HEK293 (cell line): ENCODE measurements at regions not wholly inside any gene's neighbourhood (a gene's known extent, or its start where the extent isn't known, plus 50 kb on each side); places are given as distances from the start of the nearest gene placed in this dataset.

ENCODE experiments used
- BCL11B ChIP-seq: fragments of 450-650 bp; formaldehyde crosslinking; IDR thresholded peaks from 2 replicates; pipeline ENCODE4 v1.5.1; 2016; ENCODE audit warnings: low read depth, missing biosample characterization, missing genetic modification characterization
- GFI1B ChIP-seq: fragments of 450-650 bp; formaldehyde crosslinking; IDR thresholded peaks from 2 replicates; pipeline ENCODE4 v1.5.1; 2016; ENCODE audit warnings: missing biosample characterization, missing genetic modification characterization
- GLI2 ChIP-seq: fragments of 450-650 bp; formaldehyde crosslinking; IDR thresholded peaks from 2 replicates; pipeline ENCODE4; 2017; ENCODE audit warnings: missing biosample characterization, missing genetic modification characterization, low read depth, borderline replicate concordance
- GLIS1 ChIP-seq: fragments of 450-650 bp; formaldehyde crosslinking; IDR thresholded peaks from 2 replicates; pipeline ENCODE4 v1.5.1; 2016; ENCODE audit warnings: missing biosample characterization, missing genetic modification characterization
- IKZF3 ChIP-seq: fragments of 450-650 bp; IDR thresholded peaks from 2 replicates; pipeline ENCODE4 v1.5.0; 2018; ENCODE audit warnings: missing biosample characterization, mild to moderate bottlenecking, missing genetic modification characterization, moderate library complexity
- OSR2 ChIP-seq: fragments of 450-650 bp; formaldehyde crosslinking; IDR thresholded peaks from 2 replicates; pipeline ENCODE4 v1.5.1; 2016; ENCODE audit warnings: missing biosample characterization, missing genetic modification characterization
- RBAK ChIP-seq: fragments of 450-650 bp; formaldehyde crosslinking; IDR thresholded peaks from 2 replicates; pipeline ENCODE4 v1.5.1; 2016; ENCODE audit warnings: missing biosample characterization, missing genetic modification characterization
- WT1 ChIP-seq: fragments of 450-650 bp; formaldehyde crosslinking; IDR thresholded peaks from 2 replicates; pipeline ENCODE4 v1.5.1; 2016; ENCODE audit warnings: missing biosample characterization, missing genetic modification characterization
- YY1 ChIP-seq: fragments of 450-650 bp; formaldehyde crosslinking; IDR thresholded peaks from 2 replicates; pipeline ENCODE4 v1.5.1; 2018; ENCODE audit warnings: missing biosample characterization, missing genetic modification characterization
- ZBTB17 ChIP-seq: fragments of 450-650 bp; formaldehyde crosslinking; IDR thresholded peaks from 2 replicates; pipeline ENCODE4 v1.5.1; 2016; ENCODE audit warnings: missing biosample characterization, missing genetic modification characterization
- ZBTB8A ChIP-seq: fragments of 450-650 bp; formaldehyde crosslinking; IDR thresholded peaks from 2 replicates; pipeline ENCODE4 v1.5.1; 2016; ENCODE audit warnings: missing biosample characterization, missing genetic modification characterization
- ZEB2 ChIP-seq: fragments of 450-650 bp; formaldehyde crosslinking; IDR thresholded peaks from 2 replicates; pipeline ENCODE4 v1.5.1; 2016; ENCODE audit warnings: missing biosample characterization, missing genetic modification characterization
- ZNF138 ChIP-seq: fragments of 450-650 bp; formaldehyde crosslinking; IDR thresholded peaks from 2 replicates; pipeline ENCODE4 v1.5.1; 2016; ENCODE audit warnings: missing biosample characterization, missing genetic modification characterization, borderline replicate concordance
- ZNF16 ChIP-seq: fragments of 450-650 bp; formaldehyde crosslinking; IDR thresholded peaks from 2 replicates; pipeline ENCODE4 v1.5.1; 2016; ENCODE audit warnings: low read depth, missing biosample characterization, missing genetic modification characterization
- ZNF221 ChIP-seq: fragments of 450-650 bp; formaldehyde crosslinking; IDR thresholded peaks from 2 replicates; pipeline ENCODE4 v1.5.1; 2017; ENCODE audit warnings: missing biosample characterization, missing genetic modification characterization, borderline replicate concordance
- ZNF248 ChIP-seq: fragments of 450-650 bp; formaldehyde crosslinking; IDR thresholded peaks from 2 replicates; pipeline ENCODE4 v1.5.1; 2017; ENCODE audit warnings: missing biosample characterization, missing genetic modification characterization
- ZNF292 ChIP-seq: fragments of 450-650 bp; formaldehyde crosslinking; IDR thresholded peaks from 2 replicates; pipeline ENCODE4 v1.5.1; 2016; ENCODE audit warnings: low read depth, missing biosample characterization, missing genetic modification characterization, borderline replicate concordance
- ZNF302 ChIP-seq: fragments of 450-650 bp; formaldehyde crosslinking; IDR thresholded peaks from 2 replicates; pipeline ENCODE4 v1.5.1; 2016; ENCODE audit warnings: missing biosample characterization, missing genetic modification characterization, low read depth
- ZNF335 ChIP-seq: fragments of 450-650 bp; formaldehyde crosslinking; conservative IDR thresholded peaks from 2 replicates; pipeline ENCODE4 v1.5.1; 2016; ENCODE audit warnings: missing biosample characterization, missing genetic modification characterization
- ZNF341 ChIP-seq: fragments of 450-650 bp; formaldehyde crosslinking; IDR thresholded peaks from 2 replicates; pipeline ENCODE4; 2016; ENCODE audit warnings: low read depth, missing biosample characterization, missing genetic modification characterization
- ZNF366 ChIP-seq: fragments of 450-650 bp; formaldehyde crosslinking; conservative IDR thresholded peaks from 2 replicates; pipeline ENCODE4 v1.5.1; 2016; ENCODE audit warnings: missing biosample characterization, missing genetic modification characterization
- ZNF518A ChIP-seq: fragments of 450-650 bp; formaldehyde crosslinking; conservative IDR thresholded peaks from 2 replicates; pipeline ENCODE4 v1.5.1; 2016; ENCODE audit warnings: low read depth, missing biosample characterization, missing genetic modification characterization
- ZNF558 ChIP-seq: fragments of 450-650 bp; formaldehyde crosslinking; IDR thresholded peaks from 2 replicates; pipeline ENCODE4 v1.5.1; 2016; ENCODE audit warnings: missing biosample characterization, missing genetic modification characterization
- ZNF580 ChIP-seq: fragments of 450-650 bp; formaldehyde crosslinking; IDR thresholded peaks from 2 replicates; pipeline ENCODE4 v1.5.1; 2016; ENCODE audit warnings: missing biosample characterization, missing genetic modification characterization
- ZNF623 ChIP-seq: fragments of 450-650 bp; formaldehyde crosslinking; IDR thresholded peaks from 2 replicates; pipeline ENCODE4 v1.5.1; 2016; ENCODE audit warnings: missing biosample characterization, missing genetic modification characterization
- ZNF629 ChIP-seq: fragments of 450-650 bp; formaldehyde crosslinking; IDR thresholded peaks from 2 replicates; pipeline ENCODE4 v1.5.1; 2017; ENCODE audit warnings: missing biosample characterization, missing genetic modification characterization
- ZNF658 ChIP-seq: fragments of 450-650 bp; formaldehyde crosslinking; IDR thresholded peaks from 2 replicates; pipeline ENCODE4; 2016; ENCODE audit warnings: missing biosample characterization, missing genetic modification characterization
- ZNF660 ChIP-seq: fragments of 450-650 bp; IDR thresholded peaks from 2 replicates; pipeline ENCODE4 v1.5.1; 2018; ENCODE audit warnings: missing biosample characterization, mild to moderate bottlenecking, missing genetic modification characterization
- ZNF670 ChIP-seq: fragments of 450-650 bp; formaldehyde crosslinking; IDR thresholded peaks from 2 replicates; pipeline ENCODE4 v1.5.1; 2016; ENCODE audit warnings: missing biosample characterization, missing genetic modification characterization, low read depth
- ZSCAN5A ChIP-seq: fragments of 450-650 bp; formaldehyde crosslinking; IDR thresholded peaks from 2 replicates; pipeline ENCODE4 v1.5.1; 2016; ENCODE audit warnings: missing biosample characterization, missing genetic modification characterization
- TF ChIP-seq, protein P1 (sequence below): fragments of 450-650 bp; formaldehyde crosslinking; IDR thresholded peaks from 2 replicates; pipeline ENCODE4 v1.5.1; 2017; ENCODE audit warnings: missing biosample characterization, mild to moderate bottlenecking, missing genetic modification characterization, moderate library complexity
- TF ChIP-seq, protein P2 (sequence below): fragments of 450-650 bp; formaldehyde crosslinking; IDR thresholded peaks from 2 replicates; pipeline ENCODE4; 2016; ENCODE audit warnings: missing biosample characterization, missing genetic modification characterization
- TF ChIP-seq, protein P3 (sequence below): fragments of 450-650 bp; formaldehyde crosslinking; optimal IDR thresholded peaks from 2 replicates; pipeline ENCODE3; 2016; ENCODE audit warnings: missing biosample characterization, mild to moderate bottlenecking, missing genetic modification characterization

GRCh38 chr16:85231959-85232358 lies 119.7 kb upstream of the CIBAR2 start (continued):
- TF ChIP-seq, protein P1, sequence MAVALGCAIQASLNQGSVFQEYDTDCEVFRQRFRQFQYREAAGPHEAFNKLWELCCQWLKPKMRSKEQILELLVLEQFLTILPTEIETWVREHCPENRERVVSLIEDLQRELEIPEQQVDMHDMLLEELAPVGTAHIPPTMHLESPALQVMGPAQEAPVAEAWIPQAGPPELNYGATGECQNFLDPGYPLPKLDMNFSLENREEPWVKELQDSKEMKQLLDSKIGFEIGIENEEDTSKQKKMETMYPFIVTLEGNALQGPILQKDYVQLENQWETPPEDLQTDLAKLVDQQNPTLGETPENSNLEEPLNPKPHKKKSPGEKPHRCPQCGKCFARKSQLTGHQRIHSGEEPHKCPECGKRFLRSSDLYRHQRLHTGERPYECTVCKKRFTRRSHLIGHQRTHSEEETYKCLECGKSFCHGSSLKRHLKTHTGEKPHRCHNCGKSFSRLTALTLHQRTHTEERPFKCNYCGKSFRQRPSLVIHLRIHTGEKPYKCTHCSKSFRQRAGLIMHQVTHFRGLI (tag by site-specific recombination): 0 out of 2 replicates have a peak, but pooled peaks have one; percentile 32
- TF ChIP-seq ZNF660 (tag by site-specific recombination) (no peak), ZNF670 (tag by site-specific recombination) (no peak), GLI2 (tag by site-specific recombination) (no peak), GFI1B (tag by site-specific recombination) (no peak), OSR2 (tag by site-specific recombination) (peak; percentile 61), ZNF248 (no peak), ZBTB8A (tag by site-specific recombination) (no peak), ZBTB17 (tag by site-specific recombination) (no peak), ZNF629 (tag by site-specific recombination) (no peak), ZNF658 (tag by site-specific recombination) (no peak), BCL11B (tag by site-specific recombination) (no peak), ZNF138 (tag by site-specific recombination) (no peak), ZNF292 (tag by site-specific recombination) (no peak), WT1 (tag by site-specific recombination) (peak; percentile 76), GLIS1 (peak; percentile 99), ZNF341 (tag by site-specific recombination) (no peak), ZNF580 (tag by site-specific recombination) (no peak), ZNF221 (tag by site-specific recombination) (no peak), IKZF3 (tag by site-specific recombination) (no peak), ZNF623 (no peak), ZEB2 (tag by site-specific recombination) (no peak), RBAK (no peak), ZNF518A (tag by site-specific recombination) (no peak), YY1 (tag by site-specific recombination) (no peak), ZNF366 (no peak), ZNF558 (tag by site-specific recombination) (no peak), ZNF335 (tag by site-specific recombination) (no peak), ZNF302 (no peak), ZNF16 (tag by site-specific recombination) (no peak), ZSCAN5A (no peak)
- TF ChIP-seq, protein P2, sequence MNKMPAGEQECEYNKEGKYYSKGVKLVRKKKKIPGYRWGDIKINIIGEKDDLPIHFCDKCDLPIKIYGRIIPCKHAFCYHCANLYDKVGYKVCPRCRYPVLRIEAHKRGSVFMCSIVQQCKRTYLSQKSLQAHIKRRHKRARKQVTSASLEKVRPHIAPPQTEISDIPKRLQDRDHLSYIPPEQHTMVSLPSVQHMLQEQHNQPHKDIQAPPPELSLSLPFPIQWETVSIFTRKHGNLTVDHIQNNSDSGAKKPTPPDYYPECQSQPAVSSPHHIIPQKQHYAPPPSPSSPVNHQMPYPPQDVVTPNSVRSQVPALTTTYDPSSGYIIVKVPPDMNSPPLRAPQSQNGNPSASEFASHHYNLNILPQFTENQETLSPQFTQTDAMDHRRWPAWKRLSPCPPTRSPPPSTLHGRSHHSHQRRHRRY (tag by site-specific recombination): no peak
- TF ChIP-seq, protein P3, sequence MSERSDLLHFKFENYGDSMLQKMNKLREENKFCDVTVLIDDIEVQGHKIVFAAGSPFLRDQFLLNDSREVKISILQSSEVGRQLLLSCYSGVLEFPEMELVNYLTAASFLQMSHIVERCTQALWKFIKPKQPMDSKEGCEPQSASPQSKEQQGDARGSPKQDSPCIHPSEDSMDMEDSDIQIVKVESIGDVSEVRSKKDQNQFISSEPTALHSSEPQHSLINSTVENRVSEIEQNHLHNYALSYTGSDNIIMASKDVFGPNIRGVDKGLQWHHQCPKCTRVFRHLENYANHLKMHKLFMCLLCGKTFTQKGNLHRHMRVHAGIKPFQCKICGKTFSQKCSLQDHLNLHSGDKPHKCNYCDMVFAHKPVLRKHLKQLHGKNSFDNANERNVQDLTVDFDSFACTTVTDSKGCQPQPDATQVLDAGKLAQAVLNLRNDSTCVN (tag by site-specific recombination): no peak
